ENCODE measurements at regions not wholly inside any gene's neighbourhood (a gene's known extent, or its start where the extent isn't known, plus 50 kb on each side); places are given as distances from the start of the nearest gene placed in this dataset.

DNA sequence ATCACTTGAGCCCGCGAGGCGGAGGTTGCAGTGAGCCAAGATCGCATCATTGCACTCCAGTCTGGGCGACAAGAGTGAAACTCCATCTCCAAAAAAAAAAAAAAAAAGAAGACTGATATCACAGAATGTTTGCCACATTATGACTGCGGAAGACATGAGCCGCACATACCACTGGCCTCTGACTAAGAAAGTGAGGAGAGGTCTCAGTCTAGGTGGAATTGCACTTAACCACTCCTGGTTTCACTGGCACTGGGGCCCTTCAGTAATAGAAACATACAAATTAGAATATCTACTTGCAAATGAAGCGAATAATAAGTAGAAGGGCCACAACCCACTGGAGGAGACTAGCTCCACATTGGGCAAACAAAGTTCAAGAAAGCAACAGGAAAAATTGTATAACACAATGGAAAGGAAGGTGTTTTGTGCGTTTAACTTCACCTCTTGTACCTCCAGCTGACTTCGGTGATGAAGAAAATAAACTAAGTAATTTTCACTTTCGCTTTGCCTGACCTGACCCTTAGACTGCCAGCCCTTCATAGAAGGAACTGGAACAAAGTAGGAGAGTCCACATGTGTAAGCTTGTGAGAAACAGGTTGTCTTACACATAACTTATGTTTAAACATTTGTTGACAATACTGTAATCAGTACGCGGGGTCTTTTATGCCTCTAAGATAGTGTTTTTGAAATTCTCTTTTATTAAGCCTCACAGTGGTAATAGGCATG is 147.5 kb upstream of the TSHZ2 start:
- Histone ChIP-seq H4K8ac (ENCODE audit: low read depth in 2 of 2, low read length in 2 of 2) (no peak overlapping the region), H2BK15ac (ENCODE audit: low read depth, low read length) (no peak overlapping the region), H3K4ac (ENCODE audit: low read depth, low read length) (no peak overlapping the region), H3K9ac (ENCODE audit: low read depth, low read length) (no peak overlapping the region), H4K20me1 (ENCODE audit: insufficient read depth, low read length) (no peaks in the 10 kb centered on the region), H3K9me1 (ENCODE audit: insufficient read depth, low read length) (no peaks in the 10 kb centered on the region), H3K27me3 (ENCODE audit: control insufficient read depth, insufficient read depth, low read length) (no peaks in the 10 kb centered on the region), H3K36me3 (ENCODE audit: control insufficient read depth, insufficient read depth, low read length) (no peaks in the 10 kb centered on the region), H3K4me1 (ENCODE audit: control insufficient read depth, insufficient read depth, low read length) (no peaks in the 10 kb centered on the region), H3K79me1 (ENCODE audit: low read depth in 1 of 2, low read length in 2 of 2) (no peaks in the 10 kb centered on the region), H3K4me3 (ENCODE audit: insufficient read depth, low read depth, low read length) (no peak overlapping the region), H2AFZ (replicated peaks; ENCODE audit: low read length, poor library complexity) (no peak overlapping the region), H3K56ac (ENCODE audit: extremely low read depth, insufficient read depth, low read length) (no peak overlapping the region), H2BK5ac (ENCODE audit: low read depth, low read length, poor library complexity, severe bottlenecking) (no peak overlapping the region), H4K91ac (ENCODE audit: insufficient read depth, low read depth, low read length) (no peak overlapping the region), H2AK5ac (ENCODE audit: low read depth, low read length) (no peak overlapping the region), H3K9me3 (ENCODE audit: control insufficient read depth, insufficient read depth, low read length) (0 out of 2 replicates have a peak, but pooled peaks cover 2% of the 10 kb centered on the region), H3K14ac (replicated peaks; ENCODE audit: low read depth, low read length) (no peak overlapping the region), H2AK9ac (replicated peaks; ENCODE audit: low read depth, low read length, poor library complexity) (no peak overlapping the region), H2BK120ac (ENCODE audit: low read depth, low read length) (no peak overlapping the region), H3K18ac (ENCODE audit: low read depth, low read length) (no peak overlapping the region), H3K4me2 (ENCODE audit: low read depth, low read length) (no peak overlapping the region), H3K23ac (ENCODE audit: low read depth, low read length) (no peak overlapping the region), H2BK20ac (ENCODE audit: low read depth, low read length) (no peak overlapping the region), H3K27ac (ENCODE audit: insufficient read depth, low read length) (no peak overlapping the region), H4K5ac (ENCODE audit: low read depth, low read length) (no peak overlapping the region)
- TF ChIP-seq SMC3 (IDR thresholded peaks at IDR 0.05; ENCODE audit: low read depth, low read length) = no peak
- dilution Hi-C loops (cut with HindIII; ENCODE audit: low sequenced_read_pairs, unreplicated experiment) (no loop called here), intact Hi-C loops (cut with micrococcal nuclease) (no loop called here), in situ Hi-C loops (cut with MboI; ENCODE audit: low sequenced_read_pairs) (no loop called here)
- BruUV-seq (replicated peaks) = no TSS peak
- WGBS, 2 experiments (ENCODE audit: extremely low coverage in 2 of 2, insufficient read length in 1 of 2) = no CpG with 5 or more reads among the region's 13 CpGs
- DNase-seq (no peak), ATAC-seq (ENCODE audit: low read depth) (no peak)
- POLR2A ChIA-PET (ENCODE audit: unreplicated experiment) = no interaction called here
- CTCF ChIA-PET = interaction anchor here (0.6 kb wide), 1 partner anchor 16 kb away, joined by 3 read pairs; no protein-coding TSS in a partner anchor

All from IMR-90 (cell line).